ENCODE measurements at regions not wholly inside any gene's neighbourhood (a gene's known extent, or its start where the extent isn't known, plus 50 kb on each side); places are given as distances from the start of the nearest gene placed in this dataset.

DNA sequence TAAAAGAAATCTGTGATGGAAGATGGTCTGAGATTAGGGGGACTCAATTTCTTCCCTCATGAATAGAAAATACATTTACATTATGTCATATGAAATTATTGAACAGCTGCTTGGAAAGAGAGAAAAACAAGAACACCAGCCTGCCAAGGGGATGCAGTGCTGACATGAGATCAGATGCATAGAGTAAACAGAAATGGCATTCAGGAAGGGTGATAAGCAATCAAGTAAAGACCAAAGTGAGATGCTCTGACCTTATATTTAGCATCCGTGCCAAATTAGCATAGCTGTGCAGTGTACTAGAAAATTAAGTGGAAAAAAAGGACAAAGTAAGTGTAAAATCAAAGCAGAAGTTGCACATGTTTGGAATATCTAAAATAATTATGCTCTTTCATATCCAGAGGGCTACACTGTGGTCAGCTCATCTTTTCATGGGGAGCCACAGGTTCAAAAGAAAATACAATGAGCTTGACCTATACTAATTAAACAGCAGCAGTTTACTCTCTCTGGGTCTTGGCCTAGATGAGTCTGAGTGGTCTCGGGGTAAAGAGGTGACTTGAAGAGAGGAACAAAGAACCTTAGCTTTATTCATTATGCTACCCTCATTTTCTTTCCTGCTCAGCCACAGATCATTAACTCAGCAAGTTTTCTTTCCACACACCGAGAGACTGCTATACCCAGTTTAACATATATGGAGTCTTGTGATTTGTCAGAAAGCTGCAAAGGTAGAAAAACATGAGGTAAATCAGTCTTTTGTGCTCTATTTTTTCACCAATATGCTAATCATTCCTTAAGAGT lies 359.4 kb upstream of the FOXG1 start:
- Histone ChIP-seq H3K36me3 (ENCODE audit: control insufficient read depth, insufficient read depth, low read length) (no peaks in the 10 kb centered on the region), H3K27ac (ENCODE audit: low read length) (no peak overlapping the region), H3K27me3 (ENCODE audit: control insufficient read depth, insufficient read depth, low read length) (no peaks in the 10 kb centered on the region), H3K9me3 (ENCODE audit: control insufficient read depth, low read depth, low read length) (no peaks in the 10 kb centered on the region), H3K4me1 (ENCODE audit: control insufficient read depth, insufficient read depth, low read length) (no peaks in the 10 kb centered on the region), H3K4me3 (ENCODE audit: low read length) (no peak overlapping the region)
- WGBS (ENCODE audit: insufficient coverage, low lambda C conversion rate) = 88% methylated on average over 1 of the region's 3 CpGs
- no peak for DNase-seq

DNA sequence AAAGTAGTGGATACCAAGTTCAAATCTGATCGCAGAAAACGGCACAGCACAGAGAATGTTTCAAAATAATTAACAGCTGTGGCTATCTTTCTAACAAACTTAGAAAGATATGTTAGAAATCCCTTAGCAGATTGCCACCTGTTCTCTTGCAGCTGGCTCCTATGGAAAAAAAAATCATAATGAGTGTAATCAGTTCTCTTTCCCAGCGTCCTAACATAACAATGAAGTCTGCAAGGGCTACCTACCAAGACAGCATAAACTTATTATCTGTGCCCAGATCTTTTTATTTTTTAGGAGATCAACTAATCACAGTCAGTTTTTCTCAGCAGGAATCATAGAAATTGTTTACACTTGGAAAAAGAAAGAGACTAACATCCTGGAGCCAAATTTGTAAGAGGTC lies 358.6 kb upstream of the FOXG1 start:
- Histone ChIP-seq H3K27me3 (ENCODE audit: control insufficient read depth, insufficient read depth, low read length) (no peaks in the 10 kb centered on the region), H3K4me1 (ENCODE audit: control insufficient read depth, insufficient read depth, low read length) (no peaks in the 10 kb centered on the region), H3K4me3 (ENCODE audit: low read length) (no peak overlapping the region), H3K27ac (ENCODE audit: low read length) (no peak overlapping the region), H3K36me3 (ENCODE audit: control insufficient read depth, insufficient read depth, low read length) (no peaks in the 10 kb centered on the region), H3K9me3 (ENCODE audit: control insufficient read depth, low read depth, low read length) (no peaks in the 10 kb centered on the region)
- 63% methylated on average over 3 of the region's 3 CpGs for WGBS (ENCODE audit: insufficient coverage, low lambda C conversion rate)
- no peak for DNase-seq

DNA sequence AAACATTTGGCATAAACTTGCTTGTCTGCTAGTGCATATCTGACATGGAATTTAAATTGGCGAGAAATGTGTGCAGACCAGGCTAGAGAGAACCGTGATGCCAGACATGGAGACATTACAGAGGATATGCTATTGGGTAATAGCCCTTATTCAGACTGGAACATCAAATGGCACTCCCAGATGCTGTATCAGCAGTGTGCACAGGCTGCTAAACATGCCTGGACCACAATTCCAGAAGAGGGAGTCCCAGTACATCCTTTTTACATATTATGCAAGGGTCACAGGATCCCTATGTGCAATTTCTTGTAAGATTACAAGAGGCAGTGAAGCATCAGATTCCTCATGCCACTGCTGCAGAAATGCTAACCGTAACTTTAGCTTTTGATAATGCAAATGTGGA lies 354.5 kb upstream of the FOXG1 start:
- Histone ChIP-seq H3K9me3 (ENCODE audit: control insufficient read depth, low read depth, low read length) (no peaks in the 10 kb centered on the region), H3K4me3 (ENCODE audit: low read length) (no peak overlapping the region), H3K36me3 (ENCODE audit: control insufficient read depth, insufficient read depth, low read length) (no peaks in the 10 kb centered on the region), H3K4me1 (ENCODE audit: control insufficient read depth, insufficient read depth, low read length) (no peaks in the 10 kb centered on the region), H3K27me3 (ENCODE audit: control insufficient read depth, insufficient read depth, low read length) (no peaks in the 10 kb centered on the region), H3K27ac (ENCODE audit: low read length) (no peak overlapping the region)
- no CpG with 5 or more reads among the region's 3 CpGs for WGBS (ENCODE audit: insufficient coverage, low lambda C conversion rate)
- no peak for DNase-seq

DNA sequence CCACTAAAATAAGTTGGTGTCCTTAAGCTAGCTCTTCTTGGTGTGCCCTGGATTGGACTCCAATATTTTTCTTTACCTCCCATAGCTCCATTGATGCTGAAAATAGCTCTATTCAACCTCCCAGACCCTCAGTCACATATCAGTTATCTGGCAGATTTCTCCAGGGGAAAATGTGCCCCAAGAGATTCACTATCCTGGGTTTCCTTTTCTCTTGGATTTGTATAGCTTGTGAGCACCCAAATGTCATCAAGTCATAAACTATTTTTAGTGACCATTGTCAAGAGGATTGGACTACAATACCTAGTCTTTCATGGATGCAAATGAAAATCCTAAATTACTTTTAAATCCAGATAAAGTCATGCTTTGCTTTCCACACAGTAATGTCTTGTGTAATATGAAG lies 339.6 kb upstream of the FOXG1 start:
- no peaks in the 10 kb centered on the region for H3K27me3 ChIP-seq (ENCODE audit: control insufficient read depth, insufficient read depth, low read length)
- no peaks in the 10 kb centered on the region for H3K36me3 ChIP-seq (ENCODE audit: control insufficient read depth, insufficient read depth, low read length)
- no peaks in the 10 kb centered on the region for H3K9me3 ChIP-seq (ENCODE audit: control insufficient read depth, low read depth, low read length)
- DNase-seq = no peak
- H3K27ac ChIP-seq (ENCODE audit: low read length) = no peak overlapping the region
- no peak overlapping the region for H3K4me3 ChIP-seq (ENCODE audit: low read length)
- no peaks in the 10 kb centered on the region for H3K4me1 ChIP-seq (ENCODE audit: control insufficient read depth, insufficient read depth, low read length)

DNA sequence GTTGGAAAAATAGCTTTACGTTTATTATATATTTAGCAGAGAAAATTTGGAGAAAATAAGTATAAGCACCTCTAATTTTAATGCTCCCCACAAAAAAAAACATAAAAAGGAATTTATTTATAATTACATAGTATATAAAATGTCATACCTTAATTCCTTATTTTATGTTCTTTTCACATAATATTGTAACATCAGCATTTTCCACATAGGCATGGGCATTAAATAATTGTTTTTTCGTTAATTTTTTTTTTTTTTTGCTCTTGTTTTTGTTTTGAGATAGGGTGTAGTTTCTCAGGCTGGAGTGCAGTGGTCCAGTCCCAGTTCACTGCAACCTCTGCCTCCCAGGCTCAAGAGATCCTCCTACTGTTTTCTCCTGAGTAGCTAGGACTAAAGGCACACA lies 329.8 kb upstream of the FOXG1 start:
- Histone ChIP-seq H3K36me3 (ENCODE audit: control insufficient read depth, insufficient read depth, low read length) (no peaks in the 10 kb centered on the region), H3K9me3 (ENCODE audit: control insufficient read depth, low read depth, low read length) (no peaks in the 10 kb centered on the region), H3K4me3 (ENCODE audit: low read length) (no peak overlapping the region), H3K4me1 (ENCODE audit: control insufficient read depth, insufficient read depth, low read length) (no peaks in the 10 kb centered on the region), H3K27me3 (ENCODE audit: control insufficient read depth, insufficient read depth, low read length) (no peaks in the 10 kb centered on the region), H3K27ac (ENCODE audit: low read length) (no peak overlapping the region)
- DNase-seq = no peak
- WGBS (ENCODE audit: insufficient coverage, low lambda C conversion rate) = 74% methylated on average over 2 of the region's 2 CpGs

DNA sequence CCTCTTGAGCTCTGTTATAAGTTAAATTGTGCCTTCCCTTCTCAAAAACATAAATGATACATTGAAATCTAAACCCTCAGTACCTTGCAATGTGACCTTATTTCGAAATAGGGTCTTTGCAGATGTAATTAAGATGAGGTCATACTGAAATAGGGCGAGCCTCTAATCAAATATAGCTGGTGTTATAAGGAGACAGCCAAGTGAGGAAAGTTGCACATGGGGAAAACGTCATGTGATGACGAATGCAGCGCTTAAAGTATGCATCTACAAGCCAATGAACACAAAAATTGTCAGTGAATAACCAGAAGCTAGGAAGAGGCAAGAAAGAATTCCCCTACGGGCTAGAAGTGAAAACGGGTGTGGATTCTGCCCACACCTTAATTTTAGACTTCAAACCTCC lies 305.2 kb upstream of the FOXG1 start:
- H3K27ac ChIP-seq (ENCODE audit: low read length) = no peak overlapping the region
- WGBS (ENCODE audit: insufficient coverage, low lambda C conversion rate) = no CpG with 5 or more reads among the region's 7 CpGs
- no peaks in the 10 kb centered on the region for H3K4me1 ChIP-seq (ENCODE audit: control insufficient read depth, insufficient read depth, low read length)
- no peak overlapping the region for H3K4me3 ChIP-seq (ENCODE audit: low read length)
- H3K9me3 ChIP-seq (ENCODE audit: control insufficient read depth, low read depth, low read length) = peaks cover 2% of the 10 kb centered on the region
- H3K27me3 ChIP-seq (ENCODE audit: control insufficient read depth, insufficient read depth, low read length) = no peaks in the 10 kb centered on the region
- no peaks in the 10 kb centered on the region for H3K36me3 ChIP-seq (ENCODE audit: control insufficient read depth, insufficient read depth, low read length)
- DNase-seq = no peak

DNA sequence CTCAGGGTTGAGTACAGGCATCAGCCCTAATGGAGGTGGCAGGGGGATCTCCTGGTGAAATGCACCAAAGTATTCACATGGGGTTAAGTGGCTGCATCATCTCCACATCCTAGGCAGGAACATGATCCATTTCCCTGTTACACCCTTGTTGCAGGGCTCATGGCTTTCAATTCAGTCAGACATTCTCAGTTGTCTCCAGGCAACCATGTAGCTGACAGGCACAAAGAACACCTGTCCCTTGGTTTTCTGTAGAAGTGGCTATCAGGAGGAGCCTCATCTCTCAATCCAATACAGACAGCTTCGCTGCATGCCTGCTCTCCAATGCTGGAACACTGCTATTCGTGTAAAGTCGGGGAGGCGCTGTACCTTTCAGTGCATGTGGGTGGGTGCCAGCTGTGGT lies 299.0 kb upstream of the FOXG1 start:
- H3K36me3 ChIP-seq (ENCODE audit: control insufficient read depth, insufficient read depth, low read length) = no peaks in the 10 kb centered on the region
- no peaks in the 10 kb centered on the region for H3K4me1 ChIP-seq (ENCODE audit: control insufficient read depth, insufficient read depth, low read length)
- no CpG with 5 or more reads among the region's 4 CpGs for WGBS (ENCODE audit: insufficient coverage, low lambda C conversion rate)
- no peak overlapping the region for H3K27ac ChIP-seq (ENCODE audit: low read length)
- DNase-seq = no peak
- H3K27me3 ChIP-seq (ENCODE audit: control insufficient read depth, insufficient read depth, low read length) = no peaks in the 10 kb centered on the region
- peaks cover 3% of the 10 kb centered on the region for H3K9me3 ChIP-seq (ENCODE audit: control insufficient read depth, low read depth, low read length)
- H3K4me3 ChIP-seq (ENCODE audit: low read length) = no peak overlapping the region

DNA sequence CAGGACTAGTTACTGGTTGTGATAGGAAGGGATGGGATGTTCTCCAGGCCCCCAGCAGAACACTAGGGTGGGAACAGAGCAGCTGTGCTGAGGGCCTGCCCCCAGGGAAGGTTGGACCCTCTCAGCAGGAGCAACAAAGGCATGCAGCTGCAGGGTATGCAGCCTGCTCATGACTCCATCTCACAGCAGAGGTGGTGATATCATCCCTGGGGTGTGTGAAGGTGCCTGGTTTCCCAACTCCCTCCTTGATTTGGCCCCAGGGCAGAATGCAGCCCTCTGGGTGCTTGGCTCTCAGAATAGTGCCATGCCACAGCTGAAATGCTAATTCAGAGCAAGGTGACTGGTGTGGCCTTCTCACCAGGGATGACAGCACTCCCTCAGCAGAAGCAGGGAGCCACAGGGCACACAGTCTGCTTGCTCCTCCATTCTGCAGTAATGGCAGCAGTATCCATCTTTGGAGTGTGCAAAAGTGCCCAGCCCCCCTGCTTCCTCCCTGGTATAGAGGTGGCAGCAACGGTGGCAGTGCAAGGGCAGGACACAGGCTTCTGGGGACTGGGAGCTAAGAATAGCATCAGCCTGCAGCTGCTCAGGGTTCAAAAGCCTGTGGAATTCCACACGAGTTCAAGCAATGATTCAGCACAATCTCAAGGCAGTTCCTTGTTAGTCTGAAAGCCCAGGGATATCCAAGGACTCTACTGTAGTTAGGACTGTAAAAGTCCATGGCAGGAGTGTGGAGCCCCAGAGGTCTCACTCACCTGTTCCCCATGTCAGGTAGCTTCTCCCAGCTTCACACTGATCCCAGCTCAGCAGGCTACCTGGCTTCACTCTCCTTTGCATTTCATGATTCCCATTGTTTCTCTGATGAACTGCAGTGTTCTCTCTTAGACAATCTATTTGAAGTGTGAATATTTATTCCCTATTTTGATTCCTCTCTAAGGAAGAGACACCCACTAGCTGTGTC lies 298.1 kb upstream of the FOXG1 start:
- Histone ChIP-seq H3K27ac (ENCODE audit: low read length) (no peak overlapping the region), H3K9me3 (ENCODE audit: control insufficient read depth, low read depth, low read length) (peaks cover 3% of the 10 kb centered on the region), H3K27me3 (ENCODE audit: control insufficient read depth, insufficient read depth, low read length) (no peaks in the 10 kb centered on the region), H3K4me3 (ENCODE audit: low read length) (no peak overlapping the region), H3K36me3 (ENCODE audit: control insufficient read depth, insufficient read depth, low read length) (no peaks in the 10 kb centered on the region), H3K4me1 (ENCODE audit: control insufficient read depth, insufficient read depth, low read length) (no peaks in the 10 kb centered on the region)
- no peak for DNase-seq
- WGBS (ENCODE audit: insufficient coverage, low lambda C conversion rate) = no CpG with 5 or more reads among the region's 2 CpGs

DNA sequence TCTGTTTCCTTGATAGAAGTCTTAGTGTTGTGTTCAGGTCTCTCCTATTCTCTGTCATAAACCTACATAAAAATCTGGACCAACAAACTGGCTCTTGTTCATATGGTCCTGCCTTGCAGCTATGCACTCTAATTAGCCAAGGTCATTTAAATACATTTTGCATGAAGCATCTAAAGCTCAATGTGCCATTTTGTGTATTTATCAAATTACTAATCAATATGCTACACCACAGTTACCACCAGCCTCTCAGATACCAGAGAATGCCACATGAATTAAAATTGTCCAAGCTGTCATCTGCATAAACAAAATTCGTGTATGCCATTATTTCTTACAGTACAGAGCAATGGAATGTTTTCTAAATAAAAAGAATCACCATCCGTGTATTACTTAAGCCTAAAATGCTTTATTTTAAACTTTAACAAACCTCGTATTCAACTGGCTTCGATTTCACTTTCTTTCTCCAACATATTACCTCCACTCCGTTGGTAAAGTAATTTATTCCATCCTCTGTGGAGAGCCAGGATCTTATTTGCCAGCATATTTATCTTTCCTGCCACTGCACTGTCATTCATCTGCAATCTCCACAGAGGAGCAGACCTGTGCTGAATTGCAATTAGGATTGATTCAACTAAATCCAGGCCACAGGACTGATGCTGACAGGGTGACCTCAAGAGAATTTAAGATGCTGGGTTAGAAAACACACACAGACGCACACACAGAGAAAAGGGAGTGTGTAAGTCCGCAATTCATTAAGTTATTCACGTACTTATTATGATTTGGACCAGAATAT lies 284.1 kb upstream of the FOXG1 start:
- no peak for DNase-seq
- Histone ChIP-seq H3K4me3 (ENCODE audit: low read length) (no peak overlapping the region), H3K4me1 (ENCODE audit: control insufficient read depth, insufficient read depth, low read length) (no peaks in the 10 kb centered on the region), H3K36me3 (ENCODE audit: control insufficient read depth, insufficient read depth, low read length) (no peaks in the 10 kb centered on the region), H3K27ac (ENCODE audit: low read length) (no peak overlapping the region), H3K27me3 (ENCODE audit: control insufficient read depth, insufficient read depth, low read length) (no peaks in the 10 kb centered on the region), H3K9me3 (ENCODE audit: control insufficient read depth, low read depth, low read length) (no peaks in the 10 kb centered on the region)
- WGBS (ENCODE audit: insufficient coverage, low lambda C conversion rate) = 93% methylated on average over 4 of the region's 8 CpGs

DNA sequence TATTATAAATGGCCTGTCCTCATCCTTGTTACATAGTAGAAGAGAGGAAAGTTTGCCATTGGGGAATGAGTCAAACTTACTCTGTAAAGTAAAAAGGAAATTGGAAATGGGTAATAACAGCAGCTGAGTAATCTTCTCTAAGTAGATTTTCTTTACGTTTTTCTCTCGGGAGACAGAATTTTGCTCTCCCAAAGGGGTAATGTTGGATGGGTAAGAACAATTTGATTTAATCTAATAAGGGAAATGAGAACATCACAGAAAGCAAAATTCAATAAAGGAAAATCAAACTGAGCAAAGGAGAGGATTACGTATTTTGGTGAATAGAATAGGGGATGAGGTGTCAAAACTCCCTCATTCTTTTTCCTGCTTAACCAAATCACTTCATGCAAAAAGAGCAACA lies 283.1 kb upstream of the FOXG1 start:
- no peak for DNase-seq
- WGBS (ENCODE audit: insufficient coverage, low lambda C conversion rate) = 100% methylated on average over 3 of the region's 3 CpGs
- Histone ChIP-seq H3K9me3 (ENCODE audit: control insufficient read depth, low read depth, low read length) (no peaks in the 10 kb centered on the region), H3K27ac (ENCODE audit: low read length) (no peak overlapping the region), H3K36me3 (ENCODE audit: control insufficient read depth, insufficient read depth, low read length) (no peaks in the 10 kb centered on the region), H3K4me1 (ENCODE audit: control insufficient read depth, insufficient read depth, low read length) (no peaks in the 10 kb centered on the region), H3K27me3 (ENCODE audit: control insufficient read depth, insufficient read depth, low read length) (no peaks in the 10 kb centered on the region), H3K4me3 (ENCODE audit: low read length) (no peak overlapping the region)

Data from large intestine (tissue), 3 donors.